ENCODE measurements at regions not wholly inside any gene's neighbourhood (a gene's known extent, or its start where the extent isn't known, plus 50 kb on each side); places are given as distances from the start of the nearest gene placed in this dataset.

GRCh38 chr7:94855589-94855988 lies 51.8 kb upstream of the PPP1R9A start (continued):
- no peak for TF ChIP-seq SIN3A (conservative IDR thresholded peaks at IDR 0.05 in 1 of 2, IDR thresholded peaks at IDR 0.05 in 1 of 2; ENCODE audit: low read depth in 1 of 2, low read length in 2 of 2)
- TF ChIP-seq SP4 (IDR thresholded peaks at IDR 0.05; ENCODE audit: low read length), result no peak

Measured in H1 (cell line).